HG03280 (cell line): ENCODE measurements at regions not wholly inside any gene's neighbourhood (a gene's known extent, or its start where the extent isn't known, plus 50 kb on each side); places are given as distances from the start of the nearest gene placed in this dataset.

Source experiments
- ATAC-seq: cut with Tn5 transposase; IDR thresholded peaks from one replicate; pipeline ENCODE4 v1.9.1; 2021; ENCODE audit warnings: mild to moderate bottlenecking, moderate library complexity; ENCODE audit not compliant: unreplicated experiment

GRCh38 chr5:38101897-38102296 lies 156.5 kb upstream of the EGFLAM start:
- no peak for ATAC-seq

GRCh38 chr5:38099205-38100168 lies 158.9 kb upstream of the EGFLAM start:
- ATAC-seq = no peak

- ATAC-seq = no peak
Observed at GRCh38 chr5:38094889-38095288, 163.5 kb upstream of the EGFLAM start.

DNA sequence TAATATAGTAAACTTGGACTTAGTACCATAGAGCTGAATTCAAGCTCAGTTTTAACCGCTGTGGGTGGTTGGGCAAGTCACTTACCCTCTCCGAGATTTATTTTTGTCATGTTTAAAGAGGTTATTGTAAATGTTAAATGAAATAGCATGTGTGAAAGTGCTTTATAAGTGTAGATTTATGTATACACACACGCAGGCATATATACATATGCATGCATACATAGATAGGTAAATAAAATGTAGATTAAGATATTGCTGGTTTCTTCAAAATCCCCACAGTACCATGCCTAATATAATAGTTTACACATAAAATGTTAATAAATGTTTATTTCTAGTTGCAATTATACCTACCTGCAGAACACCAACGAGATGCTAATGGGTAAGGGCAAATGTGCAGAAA lies 164.5 kb upstream of the EGFLAM start:
- no peak for ATAC-seq

DNA sequence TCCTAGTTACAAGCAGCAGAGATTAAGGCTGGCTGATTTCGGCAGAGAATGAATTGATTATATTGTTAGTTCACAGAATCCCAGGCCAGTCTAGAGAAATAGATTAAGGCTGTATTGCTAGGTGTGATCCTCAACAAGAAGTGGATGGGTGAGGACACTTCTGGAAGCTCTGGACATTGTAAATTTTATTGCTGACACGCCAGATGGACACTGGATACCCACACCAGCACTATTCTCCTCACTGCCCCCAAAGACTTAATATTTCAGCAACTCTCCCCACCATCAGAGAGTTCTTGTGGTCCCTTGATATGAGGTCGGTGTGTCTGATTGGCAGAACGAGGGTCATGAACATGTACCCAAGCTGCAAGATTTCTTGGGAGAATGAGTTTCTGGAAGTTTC lies 171.6 kb upstream of the EGFLAM start:
- ATAC-seq = no peak

DNA sequence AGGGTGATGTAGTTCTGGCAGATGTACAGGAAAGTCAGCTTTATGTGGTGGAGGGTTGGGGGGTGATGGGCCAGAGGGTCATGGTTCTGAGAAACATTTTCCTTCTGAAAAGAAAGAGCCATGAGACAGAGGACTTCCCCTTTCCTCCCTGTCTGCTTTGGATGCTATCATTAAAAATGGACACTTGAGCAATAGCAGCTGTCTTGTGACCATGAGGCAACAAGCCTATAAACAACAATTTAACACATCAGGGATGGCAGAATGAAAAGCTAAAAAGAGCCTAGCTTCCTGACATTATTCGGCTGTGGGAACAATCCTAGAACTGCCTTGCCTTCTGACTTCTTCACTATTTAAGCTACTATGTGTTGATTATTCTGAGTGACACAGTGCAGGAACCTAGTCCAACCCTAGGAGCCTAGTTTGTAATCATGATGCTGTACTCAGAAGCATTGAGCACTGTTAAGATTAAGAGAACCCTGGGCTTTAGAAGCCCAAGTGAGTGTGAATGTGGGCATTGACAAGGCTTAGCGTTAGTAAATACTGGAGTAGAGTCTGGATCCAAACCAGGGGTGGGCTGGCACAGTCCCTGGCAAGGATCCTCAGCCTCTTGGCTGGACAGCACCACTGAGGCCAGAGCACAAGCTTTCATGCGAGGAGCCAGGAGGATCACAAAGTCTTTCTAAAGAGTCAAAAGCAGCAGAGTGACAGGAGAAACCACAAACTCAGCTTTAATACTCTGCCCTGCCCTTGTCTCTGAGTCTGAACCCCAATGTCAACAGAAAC lies 178.5 kb upstream of the EGFLAM start:
- ATAC-seq = no peak

- no peak for ATAC-seq
Observed at GRCh38 chr5:38078161-38078560, 180.2 kb upstream of the EGFLAM start.

GRCh38 chr5:38077652-38078051 lies 180.7 kb upstream of the EGFLAM start:
- ATAC-seq = no peak

DNA sequence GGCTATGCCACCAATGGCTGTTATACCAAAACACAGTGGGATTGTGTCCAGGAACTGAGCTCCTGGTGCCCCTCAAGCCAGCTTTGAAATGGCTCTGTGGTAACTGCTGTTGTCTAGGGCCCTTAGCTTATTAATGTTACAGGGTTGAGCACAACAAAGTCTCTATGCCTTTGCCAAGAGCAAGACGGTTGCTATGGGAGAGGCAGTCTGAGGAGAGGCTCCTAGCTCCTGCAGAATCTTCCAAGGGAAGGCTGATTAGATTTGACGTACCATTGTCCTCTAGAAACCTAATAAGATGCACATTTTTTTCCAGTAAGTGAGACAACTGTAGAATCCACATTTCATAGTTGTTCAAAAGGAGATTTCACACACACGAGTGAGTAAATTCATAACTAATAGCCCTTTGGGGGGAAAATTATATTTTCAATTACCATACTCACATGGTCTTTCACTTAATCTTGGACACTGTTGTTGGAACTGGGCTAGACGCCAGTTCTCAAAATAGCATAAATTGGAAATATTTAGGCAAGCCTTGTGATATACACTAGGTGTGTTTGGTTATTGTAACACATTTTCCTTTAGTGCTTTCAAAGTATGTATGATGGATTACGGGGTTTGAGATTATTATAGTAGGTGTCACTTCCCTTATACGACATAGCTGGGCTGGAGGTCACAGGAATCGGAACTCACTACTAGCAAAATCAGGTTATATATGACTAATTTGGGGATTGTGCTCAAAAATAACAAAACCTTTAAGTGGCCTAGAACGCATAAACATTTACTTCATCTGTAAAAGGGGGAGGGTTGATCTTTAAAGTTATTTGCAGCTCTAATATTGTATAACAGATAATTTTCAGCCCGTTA lies 186.3 kb upstream of the EGFLAM start:
- no peak for ATAC-seq

GRCh38 chr5:38070304-38070950 lies 187.9 kb upstream of the EGFLAM start:
- no peak for ATAC-seq

GRCh38 chr5:38069360-38069759 lies 189.0 kb upstream of the EGFLAM start:
- ATAC-seq = no peak

DNA sequence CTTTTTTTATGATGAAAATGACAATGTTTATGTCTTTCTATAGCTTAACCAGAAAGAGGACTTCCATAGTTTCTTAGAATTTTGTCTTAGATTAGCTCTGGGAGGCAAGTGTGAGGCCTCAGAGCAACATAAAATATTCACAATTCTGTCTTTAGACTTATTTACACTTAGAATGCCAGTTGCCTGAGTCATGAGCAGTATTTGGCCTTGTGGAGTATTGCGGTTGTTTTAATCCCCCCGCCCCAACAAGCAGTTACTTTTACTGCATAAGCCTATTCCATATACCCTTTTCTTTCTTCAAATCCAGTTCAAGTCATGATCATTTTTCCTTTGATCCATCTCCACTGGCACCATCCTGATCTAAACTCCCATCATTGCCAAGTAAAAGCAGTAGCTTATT lies 198.0 kb upstream of the EGFLAM start:
- ATAC-seq = no peak

DNA sequence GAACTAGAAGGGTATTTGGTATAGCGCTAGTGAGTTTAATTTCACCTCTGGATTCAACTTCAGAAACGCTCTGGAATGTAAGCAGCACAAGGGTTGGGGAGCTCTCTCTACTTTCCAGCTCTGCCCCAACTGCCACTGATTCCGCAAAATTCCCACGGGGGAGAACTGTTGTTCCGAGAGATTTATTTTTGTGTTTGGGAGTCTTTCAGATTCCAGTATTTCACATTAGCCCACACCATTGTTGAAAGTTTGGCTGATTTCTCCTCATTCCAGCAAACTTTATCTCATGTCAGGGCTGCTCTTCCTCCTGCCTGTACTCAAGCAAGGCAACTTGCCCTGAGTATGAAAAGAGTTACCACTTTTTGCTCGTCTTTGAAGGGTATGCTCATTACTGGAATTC lies 198.5 kb upstream of the EGFLAM start:
- ATAC-seq = no peak

DNA sequence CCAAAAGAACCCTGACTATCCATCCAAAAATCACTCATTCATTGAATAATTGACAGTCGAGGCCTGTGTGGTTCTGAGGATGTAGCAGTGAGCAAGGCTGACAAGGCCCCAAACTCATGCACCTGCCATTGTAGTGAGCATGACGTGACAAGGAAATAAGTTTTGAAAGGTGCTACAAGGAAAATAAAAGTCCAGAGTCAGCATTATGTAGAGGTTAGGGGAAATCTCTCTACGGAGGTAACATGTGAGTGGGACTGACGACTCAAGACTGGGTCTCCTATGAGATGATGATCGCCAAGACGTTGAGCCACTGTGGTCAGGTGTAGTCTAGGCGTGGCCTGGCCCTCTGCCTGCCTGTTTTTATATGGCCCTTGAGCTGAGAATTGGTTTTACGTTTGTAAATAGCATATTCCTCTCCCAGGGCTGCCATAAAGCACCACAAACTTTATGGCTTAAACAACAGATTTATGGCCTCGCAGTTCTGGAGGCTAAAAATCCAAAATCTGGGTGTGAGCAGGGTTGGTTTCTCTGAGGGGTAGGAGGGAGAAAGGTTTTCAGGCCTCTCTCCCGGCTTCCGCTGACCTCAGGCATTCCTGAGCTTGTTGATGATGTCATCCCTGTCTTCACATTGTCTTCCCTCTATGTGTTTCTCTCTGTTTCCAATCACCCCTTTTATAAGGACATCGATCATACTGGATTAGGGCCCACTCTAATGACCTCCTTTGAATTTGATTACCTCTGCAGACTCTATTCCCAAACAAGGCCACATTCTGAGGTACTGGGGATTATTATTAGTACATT lies 206.4 kb upstream of the EGFLAM start:
- ATAC-seq = no peak

DNA sequence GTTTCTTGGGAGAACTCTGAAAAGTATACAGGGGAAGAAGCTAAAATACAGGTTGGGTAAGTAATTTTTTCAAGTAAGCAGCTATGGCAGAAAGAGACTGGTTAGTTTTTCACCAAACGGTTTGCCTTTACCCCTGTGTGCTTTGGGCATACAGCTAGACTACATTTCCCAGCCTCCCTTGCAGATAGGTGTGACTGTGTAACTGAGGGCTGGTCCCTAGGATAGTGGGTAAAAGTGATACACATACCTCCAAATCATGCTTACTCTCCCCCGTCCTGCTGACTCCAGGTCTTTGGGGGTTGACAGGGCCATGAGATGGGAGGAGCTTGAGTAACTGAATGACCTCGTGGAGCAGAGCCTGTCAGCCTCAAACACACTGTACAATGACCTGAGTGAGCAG lies 208.6 kb upstream of the GDNF start:
- no peak for ATAC-seq

- ATAC-seq = no peak
Observed at GRCh38 chr5:38046103-38046502, 206.3 kb upstream of the GDNF start.

DNA sequence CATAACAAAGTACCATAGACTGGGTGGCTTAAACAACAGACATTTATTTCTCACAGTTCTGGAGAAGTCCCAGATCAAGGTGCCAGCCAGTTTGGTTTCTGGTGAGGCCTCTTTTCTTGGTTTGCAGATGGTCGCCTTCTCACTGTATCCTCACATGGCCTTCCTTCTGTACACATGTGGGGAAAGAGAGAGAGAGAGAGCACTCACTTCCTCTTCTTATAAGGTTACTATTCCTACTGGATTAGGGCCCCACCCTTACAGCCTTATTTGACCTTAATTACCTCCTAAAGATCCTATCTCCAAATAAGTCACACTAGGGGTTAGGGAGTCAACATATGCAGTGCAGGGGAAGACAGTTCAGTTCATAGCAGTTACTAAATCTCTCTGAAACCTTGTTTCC lies 205.6 kb upstream of the GDNF start:
- ATAC-seq = no peak

DNA sequence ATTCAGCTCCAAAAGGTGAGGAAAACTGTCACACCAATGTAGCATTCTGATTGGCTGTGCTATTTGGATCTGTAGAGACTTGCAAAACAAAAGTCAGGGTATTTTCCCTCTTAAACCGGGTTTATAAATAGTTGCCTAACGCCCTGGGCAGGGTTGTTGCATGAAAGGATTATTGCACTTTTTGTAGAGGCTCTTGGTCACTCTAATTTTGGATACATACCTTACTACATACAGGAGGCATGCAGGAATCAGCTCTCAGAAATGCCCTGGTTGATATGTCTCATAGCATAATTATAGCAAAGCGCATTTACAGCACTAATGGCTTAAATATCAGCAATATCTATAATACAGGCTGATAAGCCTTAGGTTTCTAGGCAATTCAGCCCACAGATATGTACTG lies 200.0 kb upstream of the GDNF start:
- no peak for ATAC-seq

GRCh38 chr5:38039091-38039490 lies 199.2 kb upstream of the GDNF start:
- no peak for ATAC-seq

GRCh38 chr5:38036765-38037164 lies 196.9 kb upstream of the GDNF start:
- ATAC-seq = no peak
